Small intestine (tissue), 7 donors: ENCODE measurements at regions not wholly inside any gene's neighbourhood (a gene's known extent, or its start where the extent isn't known, plus 50 kb on each side); places are given as distances from the start of the nearest gene placed in this dataset.

Experiments
- DNase-seq, 2 donors: peaks; one replicate each; pipeline versions ENCODE4 v3.0.0 to v3.0.0-alpha.2; 2013
- FAIRE-seq: peaks from 2 replicates; lab custom pipeline; 2012; peaks lifted over from hg19 to GRCh38; lab: Jason Lieb, UNC
- H3K27ac ChIP-seq, 3 donors: one replicate each; pipeline ENCODE4 v1.5.1; 2013; ENCODE audit warnings: low read length in 2 of 3, mild to moderate bottlenecking in 2 of 3, control low read depth in 1 of 3, inconsistent platforms in 1 of 3, low read depth in 1 of 3, moderate library complexity in 1 of 3
- H3K27me3 ChIP-seq, 3 donors: one replicate each; pipeline ENCODE4 v1.6.1; 2013; ENCODE audit warnings: low read length in 3 of 3, inconsistent platforms in 1 of 3; ENCODE audit not compliant: control insufficient read depth in 3 of 3, insufficient read depth in 3 of 3
- H3K36me3 ChIP-seq, 3 donors: one replicate each; pipeline ENCODE4 v1.6.1; 2013; ENCODE audit warnings: low read length in 3 of 3, inconsistent platforms in 1 of 3, low read depth in 1 of 3, mild to moderate bottlenecking in 1 of 3, moderate library complexity in 1 of 3; ENCODE audit not compliant: control insufficient read depth in 3 of 3, insufficient read depth in 2 of 3
- H3K4me1 ChIP-seq, 3 donors: one replicate each; pipeline ENCODE4 v1.6.1; 2013; ENCODE audit warnings: low read length in 2 of 3, inconsistent platforms in 1 of 3, low read depth in 1 of 3, mild to moderate bottlenecking in 1 of 3, moderate library complexity in 1 of 3; ENCODE audit not compliant: control insufficient read depth in 3 of 3, insufficient read depth in 2 of 3
- H3K4me3 ChIP-seq, 3 donors: one replicate each; pipeline ENCODE4 v1.5.1; 2013; ENCODE audit warnings: low read length in 3 of 3, control low read depth in 1 of 3, inconsistent platforms in 1 of 3, low read depth in 1 of 3, mild to moderate bottlenecking in 1 of 3, moderate library complexity in 1 of 3
- H3K9me3 ChIP-seq, 2 donors: one replicate each; pipeline ENCODE4 v1.6.1; 2013; ENCODE audit warnings: low read depth in 1 of 2, low read length in 1 of 2; ENCODE audit not compliant: control insufficient read depth in 2 of 2, insufficient read depth in 1 of 2
- WGBS, 3 donors: extraction: QIAGEN DNeasy Blood & Tissue Kit; methylation state at CpG; one replicate each; pipeline ENCODE4 v1.1.7; 2013; 5-methylcytosine and 5-hydroxymethylcytosine counted together
- donor health status: healthy with polysubstance abuse.
- donor health status: control.
- donor health status: control.
- donor health status: Bipolar disorder and iron deficiency.
- donor health status: healthy.

- 93 to 94% (median 94%) methylated on average over 6 of the region's 6 CpGs for WGBS, 3 donors
- DNase-seq (no peak), FAIRE-seq (no peak)
- Histone ChIP-seq H3K27ac (no peak overlapping the region), H3K9me3 (peaks cover 0 to 3% of the 10 kb centered on the region in 2 donors), H3K4me3 (no peak overlapping the region), H3K36me3 (no peaks in the 10 kb centered on the region), H3K4me1 (no peaks in the 10 kb centered on the region), H3K27me3 (no peaks in the 10 kb centered on the region)
Observed at GRCh38 chr13:40466272-40466671, 200.2 kb downstream of the FOXO1 start.

- no peak overlapping the region for H3K4me3 ChIP-seq
- no peaks in the 10 kb centered on the region for H3K4me1 ChIP-seq
- H3K9me3 ChIP-seq = peaks cover 0 to 4% of the 10 kb centered on the region in 2 donors
- H3K27me3 ChIP-seq = no peaks in the 10 kb centered on the region
- no peak overlapping the region for H3K27ac ChIP-seq
- H3K36me3 ChIP-seq = no peaks in the 10 kb centered on the region
- DNase-seq (no peak), FAIRE-seq (no peak)
- 81 to 90% (median 85%) methylated on average over 2 of the region's 2 CpGs for WGBS, 3 donors
Observed at GRCh38 chr13:40468227-40468838, 198.1 kb downstream of the FOXO1 start.

DNA sequence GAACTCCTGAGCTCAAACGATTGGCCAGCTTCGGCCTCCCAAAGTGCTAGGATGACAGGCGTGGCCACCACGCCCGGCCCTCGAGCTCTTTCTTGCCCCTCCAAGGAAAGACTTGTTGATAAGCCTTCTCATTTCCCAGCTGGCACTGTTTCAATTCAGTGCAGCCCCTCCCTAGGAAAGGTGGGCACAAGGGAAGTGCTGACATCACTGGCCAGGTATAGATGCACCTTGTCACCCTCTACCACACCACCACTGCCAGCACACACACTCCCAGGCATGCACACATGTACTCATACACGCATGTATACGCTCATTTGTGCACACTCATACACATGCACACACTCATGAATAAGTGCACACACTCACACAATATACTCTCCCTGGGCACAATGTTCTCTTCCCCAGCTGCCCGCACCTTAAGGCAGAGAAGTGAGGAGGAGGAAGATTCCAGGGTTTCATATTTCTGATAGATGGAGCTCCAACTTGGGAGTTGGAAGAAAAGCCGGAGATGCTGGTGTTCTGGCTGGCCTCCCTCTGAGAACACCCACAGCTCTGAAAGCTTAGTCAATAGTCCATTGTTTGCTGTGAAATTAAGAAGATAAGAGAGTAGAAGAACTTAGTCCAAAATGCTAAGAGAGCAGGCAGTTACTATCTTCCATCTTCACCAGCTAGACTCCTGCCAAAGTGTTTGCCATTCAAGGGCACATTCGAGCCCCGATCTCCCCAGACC is 196.7 kb downstream of the FOXO1 start:
- DNase-seq (no peak), FAIRE-seq (no peak)
- peaks cover 0 to 4% of the 10 kb centered on the region in 2 donors for H3K9me3 ChIP-seq
- no peaks in the 10 kb centered on the region for H3K27me3 ChIP-seq
- no peak overlapping the region for H3K4me3 ChIP-seq
- H3K36me3 ChIP-seq = no peaks in the 10 kb centered on the region
- H3K4me1 ChIP-seq = no peaks in the 10 kb centered on the region
- WGBS, 3 donors = 68 to 82% (median 75%) methylated on average over 12 of the region's 12 CpGs
- no peak overlapping the region for H3K27ac ChIP-seq

DNA sequence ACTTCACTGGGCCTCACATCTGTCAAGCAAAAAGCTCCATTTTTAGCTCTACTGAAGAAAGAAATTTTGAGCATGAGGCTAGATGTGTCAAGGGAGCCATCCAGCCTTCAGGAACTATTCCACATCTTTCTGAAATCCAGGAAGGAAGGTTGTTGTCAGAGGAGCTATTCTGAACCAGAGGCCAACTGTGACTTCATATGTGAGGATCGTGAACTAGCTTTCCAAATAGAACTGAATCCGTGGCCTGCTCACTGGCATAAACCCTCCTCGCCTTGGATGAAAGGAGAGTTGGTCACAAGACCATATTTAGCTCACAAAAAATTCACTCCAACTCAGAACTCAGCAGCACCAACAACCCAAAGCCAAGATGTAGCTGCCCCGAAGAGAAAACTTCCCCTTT is 195.8 kb downstream of the FOXO1 start:
- H3K27ac ChIP-seq = no peak overlapping the region
- no peak for FAIRE-seq
- no peaks in the 10 kb centered on the region for H3K36me3 ChIP-seq
- no peak for DNase-seq
- 68 to 94% (median 89%) methylated on average over 4 of the region's 4 CpGs for WGBS, 3 donors
- peaks cover 0 to 4% of the 10 kb centered on the region in 2 donors for H3K9me3 ChIP-seq
- no peaks in the 10 kb centered on the region for H3K4me1 ChIP-seq
- no peak overlapping the region for H3K4me3 ChIP-seq
- no peaks in the 10 kb centered on the region for H3K27me3 ChIP-seq

DNA sequence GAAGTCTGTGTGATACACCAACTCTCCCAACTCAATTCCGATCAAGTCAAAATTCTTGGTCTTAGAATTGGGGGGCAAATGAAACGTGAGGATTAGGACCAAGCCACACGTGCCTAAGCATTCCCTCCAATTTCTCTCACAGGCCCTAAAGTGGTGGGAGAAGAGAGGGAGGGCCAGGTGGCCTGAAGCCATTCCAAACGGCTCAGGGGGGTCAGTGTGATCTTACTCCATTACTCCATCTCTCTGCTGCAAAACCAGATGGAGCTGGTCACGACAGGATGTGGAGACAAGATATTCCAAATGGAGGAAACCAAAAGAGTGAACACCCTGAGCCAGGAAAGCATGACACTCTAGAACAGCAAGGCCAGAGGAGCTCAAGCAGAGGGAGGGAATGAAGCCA is 195.4 kb downstream of the FOXO1 start:
- H3K4me1 ChIP-seq = no peaks in the 10 kb centered on the region
- H3K9me3 ChIP-seq = peaks cover 0 to 4% of the 10 kb centered on the region in 2 donors
- no peaks in the 10 kb centered on the region for H3K27me3 ChIP-seq
- DNase-seq = no peak
- no peak overlapping the region for H3K4me3 ChIP-seq
- WGBS, 3 donors = 86 to 89% (median 87%) methylated on average over 5 of the region's 5 CpGs
- no peak overlapping the region for H3K27ac ChIP-seq
- no peaks in the 10 kb centered on the region for H3K36me3 ChIP-seq
- FAIRE-seq = no peak

DNA sequence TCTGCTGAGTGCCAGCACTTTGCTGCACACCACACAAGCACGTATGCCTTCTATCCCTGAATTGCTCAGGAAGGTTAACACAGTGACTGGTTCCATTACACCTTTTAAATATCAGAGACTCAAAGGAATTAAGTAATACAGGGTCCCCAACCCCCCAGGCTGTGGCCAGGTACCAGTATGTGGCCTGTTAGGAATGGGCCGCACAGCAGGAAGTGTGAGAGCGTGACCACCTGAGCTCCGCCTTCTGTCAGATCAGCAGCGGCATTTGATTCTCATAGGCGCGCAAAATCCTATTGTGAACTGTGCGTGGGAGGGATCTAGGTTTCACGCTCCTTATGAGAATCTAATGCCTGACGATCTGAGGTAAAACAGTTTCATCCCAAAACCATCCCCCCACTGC is 194.5 kb downstream of the FOXO1 start:
- H3K4me3 ChIP-seq = no peak overlapping the region
- H3K36me3 ChIP-seq = no peaks in the 10 kb centered on the region
- peaks cover 0 to 4% of the 10 kb centered on the region in 2 donors for H3K9me3 ChIP-seq
- DNase-seq (no peak), FAIRE-seq (no peak)
- no peak overlapping the region for H3K27ac ChIP-seq
- 97 to 98% (median 97%) methylated on average over 10 of the region's 10 CpGs for WGBS, 3 donors
- peaks cover 0 to 4% (median 0%) of the 10 kb centered on the region in 3 donors for H3K4me1 ChIP-seq
- no peaks in the 10 kb centered on the region for H3K27me3 ChIP-seq

DNA sequence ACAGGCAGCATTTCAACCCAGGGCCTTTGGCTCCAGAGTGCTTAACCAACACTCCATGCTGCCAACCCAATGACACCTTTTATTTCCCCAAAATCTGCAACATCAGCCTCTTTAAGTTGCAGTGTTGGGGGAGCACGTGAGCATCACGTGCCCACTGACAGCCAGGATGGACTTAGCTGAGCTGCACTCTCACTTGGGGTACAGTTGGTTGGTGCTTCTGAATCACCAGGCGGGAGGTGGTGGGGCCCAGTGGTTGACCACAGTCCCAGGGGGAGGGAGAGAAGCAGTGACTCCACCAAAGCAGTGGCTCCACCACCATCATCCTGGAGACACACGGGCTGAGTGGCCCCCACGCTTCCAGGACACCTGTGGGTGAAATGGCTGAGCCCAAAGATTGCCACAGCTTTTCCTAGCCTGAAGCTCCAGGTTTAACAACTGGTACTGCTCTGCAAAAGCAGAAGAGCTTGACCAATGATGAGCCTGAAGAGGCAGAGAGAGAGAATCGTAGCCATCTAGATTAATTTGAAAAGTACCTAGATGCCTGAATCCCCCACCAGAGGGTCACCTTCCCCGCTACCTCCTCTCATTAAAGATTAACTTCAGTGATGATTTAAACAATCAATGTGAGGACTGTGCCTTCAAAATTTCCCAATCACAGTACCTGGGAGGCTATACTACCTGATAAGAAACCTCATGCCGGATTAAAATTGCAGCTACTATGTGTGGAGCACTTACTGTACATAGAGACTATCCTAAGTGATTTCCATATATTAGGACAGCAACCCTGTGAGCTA is 193.8 kb downstream of the FOXO1 start:
- DNase-seq (no peak), FAIRE-seq (no peak)
- Histone ChIP-seq H3K9me3 (peaks cover 0 to 4% of the 10 kb centered on the region in 2 donors), H3K36me3 (no peaks in the 10 kb centered on the region), H3K4me3 (no peak overlapping the region), H3K27ac (no peak overlapping the region), H3K27me3 (no peaks in the 10 kb centered on the region), H3K4me1 (peaks cover 0 to 4% (median 0%) of the 10 kb centered on the region in 3 donors)
- WGBS, 3 donors = 64 to 81% (median 71%) methylated on average over 8 of the region's 8 CpGs

GRCh38 chr13:40475617-40476016 is 190.8 kb downstream of the FOXO1 start:
- no peak overlapping the region for H3K4me3 ChIP-seq
- 72 to 81% (median 81%) methylated on average over 3 of the region's 3 CpGs for WGBS, 3 donors
- H3K4me1 ChIP-seq = peaks cover 0 to 4% (median 0%) of the 10 kb centered on the region in 3 donors
- no peaks in the 10 kb centered on the region for H3K27me3 ChIP-seq
- FAIRE-seq (no peak), DNase-seq (no peak)
- H3K9me3 ChIP-seq = peaks cover 0 to 4% of the 10 kb centered on the region in 2 donors
- no peak overlapping the region for H3K27ac ChIP-seq
- H3K36me3 ChIP-seq = no peaks in the 10 kb centered on the region
